Mesenchymal stem cell (in vitro differentiated cells and primary cell): ENCODE measurements at regions not wholly inside any gene's neighbourhood (a gene's known extent, or its start where the extent isn't known, plus 50 kb on each side); places are given as distances from the start of the nearest gene placed in this dataset.
A peak's percentile ranks its signal among the peaks of the same experiment; 100 is the strongest.

Experiments used
- DNase-seq: peaks from one replicate; pipeline ENCODE4 v3.0.0-alpha.2; 2013
- H2AFZ ChIP-seq: one replicate; pipeline ENCODE4 v1.6.1; 2013; ENCODE audit warnings: low read depth, mild to moderate bottlenecking, control low read depth, inconsistent platforms, low read length, moderate library complexity
- H2AK5ac ChIP-seq: 2 replicates; pipeline ENCODE4 v1.6.1; 2013; ENCODE audit warnings: low read length, moderate library complexity, mild to moderate bottlenecking, inconsistent platforms; ENCODE audit not compliant: severe bottlenecking
- H2BK120ac ChIP-seq: one replicate; pipeline ENCODE4 v1.6.1; 2013; ENCODE audit warnings: low read depth, mild to moderate bottlenecking, inconsistent platforms, low read length, moderate library complexity
- H2BK12ac ChIP-seq, 2 experiments: one replicate each; pipeline ENCODE4 v1.6.1; 2013; ENCODE audit warnings: inconsistent platforms in 2 of 2, low read length in 2 of 2, mild to moderate bottlenecking in 2 of 2, moderate library complexity in 2 of 2, control low read depth in 1 of 2
- H2BK15ac ChIP-seq: one replicate; pipeline ENCODE4 v1.6.1; 2013; ENCODE audit warnings: mild to moderate bottlenecking, low read depth, inconsistent platforms; ENCODE audit not compliant: poor library complexity, severe bottlenecking
- H2BK5ac ChIP-seq: 2 replicates; pipeline ENCODE4 v1.6.1; 2013; ENCODE audit warnings: low read depth, mild to moderate bottlenecking, low read length, control low read depth, inconsistent platforms; ENCODE audit not compliant: poor library complexity, severe bottlenecking
- H3K14ac ChIP-seq, 2 experiments: one replicate each; pipeline ENCODE4 v1.6.1; 2013; ENCODE audit warnings: inconsistent platforms in 2 of 2, low read length in 2 of 2, control low read depth in 1 of 2, mild to moderate bottlenecking in 1 of 2, moderate library complexity in 1 of 2
- H3K18ac ChIP-seq, 2 experiments: one replicate each; pipeline ENCODE4 v1.6.1; 2013; ENCODE audit warnings: inconsistent platforms in 2 of 2, low read length in 2 of 2, control low read depth in 1 of 2, low read depth in 1 of 2, mild to moderate bottlenecking in 1 of 2
- H3K23ac ChIP-seq, 2 experiments: one replicate each; pipeline ENCODE4 v1.6.1; 2013; ENCODE audit warnings: inconsistent platforms in 2 of 2, low read length in 2 of 2, mild to moderate bottlenecking in 2 of 2, moderate library complexity in 2 of 2, control low read depth in 1 of 2
- H3K27ac ChIP-seq: 2 replicates; pipeline ENCODE4 v1.5.1; 2013; ENCODE audit warnings: mild to moderate bottlenecking, moderate library complexity, low read length, control low read depth, inconsistent platforms; ENCODE audit not compliant: poor library complexity, severe bottlenecking
- H3K27me3 ChIP-seq, 2 experiments: 2 replicates each; pipeline versions ENCODE4 v1.6.1 to v1.7.0; 2013; ENCODE audit warnings: low read length in 2 of 2, mild to moderate bottlenecking in 2 of 2, moderate library complexity in 2 of 2, control low read depth in 1 of 2, inconsistent platforms in 1 of 2; ENCODE audit not compliant: control insufficient read depth in 1 of 2, insufficient read depth in 1 of 2
- H3K36me3 ChIP-seq, 2 experiments: 2 replicates each; pipeline versions ENCODE4 v1.6.1 to v1.7.0; 2013; ENCODE audit warnings: low read length in 2 of 2, control low read depth in 1 of 2, inconsistent platforms in 1 of 2, low read depth in 1 of 2, mild to moderate bottlenecking in 1 of 2; ENCODE audit not compliant: insufficient read depth in 2 of 2, control insufficient read depth in 1 of 2
- H3K4ac ChIP-seq, 2 experiments: one replicate each; pipeline ENCODE4 v1.6.1; 2013; ENCODE audit warnings: inconsistent platforms in 2 of 2, low read length in 2 of 2, mild to moderate bottlenecking in 2 of 2, moderate library complexity in 2 of 2, control low read depth in 1 of 2, low read depth in 1 of 2
- H3K4me1 ChIP-seq: 2 replicates; pipeline ENCODE4 v1.6.1; 2013; ENCODE audit warnings: low read depth, low read length, control low read depth; ENCODE audit not compliant: control insufficient read depth, insufficient read depth
- H3K4me2 ChIP-seq: 2 replicates; pipeline ENCODE4 v1.6.1; 2013; ENCODE audit warnings: low read length, mild to moderate bottlenecking, inconsistent platforms; ENCODE audit not compliant: poor library complexity, severe bottlenecking
- H3K4me3 ChIP-seq, 2 experiments: 2 replicates each; pipeline versions ENCODE4 v1.5.1 to v1.7.0; 2013; ENCODE audit warnings: low read length in 2 of 2, mild to moderate bottlenecking in 2 of 2, control low read depth in 1 of 2, low read depth in 1 of 2; ENCODE audit not compliant: insufficient read depth in 1 of 2
- H3K79me1 ChIP-seq: replicated peaks from 2 replicates; pipeline ENCODE4 v1.6.1; 2013; ENCODE audit warnings: mild to moderate bottlenecking, control low read depth, low read length, inconsistent platforms; ENCODE audit not compliant: poor library complexity, severe bottlenecking
- H3K9ac ChIP-seq: 2 replicates; pipeline ENCODE4 v1.7.0; 2013; ENCODE audit warnings: mild to moderate bottlenecking, low read length, moderate library complexity
- H3K9me3 ChIP-seq: 2 replicates; pipeline ENCODE4 v1.7.0; 2013; ENCODE audit warnings: mild to moderate bottlenecking, low read length; ENCODE audit not compliant: control insufficient read depth
- H4K8ac ChIP-seq: one replicate; pipeline ENCODE4 v1.6.1; 2013; ENCODE audit warnings: inconsistent platforms, mild to moderate bottlenecking, low read length, moderate library complexity
- H4K91ac ChIP-seq: one replicate; pipeline ENCODE4 v1.6.1; 2013; ENCODE audit warnings: mild to moderate bottlenecking, low read length, inconsistent platforms
- WGBS: methylation state at CpG from one replicate; pipeline ENCODE4 v1.1.7; 2013; ENCODE audit warnings: mixed read lengths; 5-methylcytosine and 5-hydroxymethylcytosine counted together

GRCh38 chr2:129381789-129382188, 597.7 kb upstream of the RAB6C start:
- no peaks in the 10 kb centered on the region for H3K9me3 ChIP-seq
- H2BK120ac ChIP-seq = no peak overlapping the region
- no peak overlapping the region for H3K23ac ChIP-seq
- DNase-seq = no peak
- H2AK5ac ChIP-seq = no peak overlapping the region
- H4K91ac ChIP-seq = no peak overlapping the region
- H3K36me3 ChIP-seq = no peaks in the 10 kb centered on the region
- no peak overlapping the region for H2BK5ac ChIP-seq
- H3K4ac ChIP-seq = no peak overlapping the region
- no peak overlapping the region for H2BK12ac ChIP-seq
- H3K18ac ChIP-seq = no peak overlapping the region
- H3K27ac ChIP-seq = no peak overlapping the region
- no peak overlapping the region for H2BK15ac ChIP-seq
- H3K27me3 ChIP-seq = peaks cover 0 to 6% of the 10 kb centered on the region in 2 experiments
- no peak overlapping the region for H3K4me2 ChIP-seq
- H3K4me1 ChIP-seq = no peaks in the 10 kb centered on the region
- H3K79me1 ChIP-seq = no peaks in the 10 kb centered on the region
- no peak overlapping the region for H3K4me3 ChIP-seq
- no peak overlapping the region for H3K9ac ChIP-seq
- H4K8ac ChIP-seq = no peak overlapping the region
- H3K14ac ChIP-seq = no peak overlapping the region
- no peak overlapping the region for H2AFZ ChIP-seq

GRCh38 chr2:129388870-129389269, 590.6 kb upstream of the RAB6C start:
- no peak for DNase-seq
- no peak overlapping the region for H3K4me3 ChIP-seq
- no peaks in the 10 kb centered on the region for H3K9me3 ChIP-seq
- whole genome bisulfite sequencing = 47% methylated on average over 2 of the region's 2 CpGs
- H4K91ac ChIP-seq = no peak overlapping the region
- no peaks in the 10 kb centered on the region for H3K27me3 ChIP-seq
- H2BK15ac ChIP-seq = no peak overlapping the region
- H3K9ac ChIP-seq = no peak overlapping the region
- no peak overlapping the region for H2BK120ac ChIP-seq
- no peak overlapping the region for H2AFZ ChIP-seq
- no peak overlapping the region for H3K4me2 ChIP-seq
- H3K4ac ChIP-seq = no peak overlapping the region
- no peak overlapping the region for H2BK12ac ChIP-seq
- no peak overlapping the region for H3K18ac ChIP-seq
- no peak overlapping the region for H2AK5ac ChIP-seq
- no peaks in the 10 kb centered on the region for H3K36me3 ChIP-seq
- no peak overlapping the region for H3K14ac ChIP-seq
- no peaks in the 10 kb centered on the region for H3K4me1 ChIP-seq
- no peaks in the 10 kb centered on the region for H3K79me1 ChIP-seq
- no peak overlapping the region for H3K27ac ChIP-seq
- no peak overlapping the region for H3K23ac ChIP-seq
- H2BK5ac ChIP-seq = no peak overlapping the region
- no peak overlapping the region for H4K8ac ChIP-seq

DNA sequence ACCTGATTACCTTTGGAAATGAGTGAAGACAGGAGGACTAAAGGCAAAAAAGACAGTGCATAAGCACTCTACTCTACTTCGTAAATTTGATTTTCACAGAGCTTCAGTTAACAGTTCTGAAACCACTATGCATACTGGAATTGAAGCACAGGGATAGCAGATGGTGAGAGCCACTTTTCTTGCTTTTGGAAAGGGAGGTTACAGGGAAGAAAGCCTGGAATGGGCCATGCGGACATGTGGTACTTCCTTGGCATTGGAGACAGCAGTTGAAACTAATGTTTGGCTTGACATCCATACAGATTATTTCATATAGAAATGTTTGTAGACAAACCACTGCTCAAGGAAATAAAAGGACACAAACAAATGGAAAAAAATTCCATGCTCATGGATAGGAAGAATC, 585.6 kb upstream of the RAB6C start:
- WGBS = 67% methylated on average over 1 of the region's 2 CpGs
- Histone ChIP-seq H3K9ac (no peak overlapping the region), H3K4me3 (no peak overlapping the region)

DNA sequence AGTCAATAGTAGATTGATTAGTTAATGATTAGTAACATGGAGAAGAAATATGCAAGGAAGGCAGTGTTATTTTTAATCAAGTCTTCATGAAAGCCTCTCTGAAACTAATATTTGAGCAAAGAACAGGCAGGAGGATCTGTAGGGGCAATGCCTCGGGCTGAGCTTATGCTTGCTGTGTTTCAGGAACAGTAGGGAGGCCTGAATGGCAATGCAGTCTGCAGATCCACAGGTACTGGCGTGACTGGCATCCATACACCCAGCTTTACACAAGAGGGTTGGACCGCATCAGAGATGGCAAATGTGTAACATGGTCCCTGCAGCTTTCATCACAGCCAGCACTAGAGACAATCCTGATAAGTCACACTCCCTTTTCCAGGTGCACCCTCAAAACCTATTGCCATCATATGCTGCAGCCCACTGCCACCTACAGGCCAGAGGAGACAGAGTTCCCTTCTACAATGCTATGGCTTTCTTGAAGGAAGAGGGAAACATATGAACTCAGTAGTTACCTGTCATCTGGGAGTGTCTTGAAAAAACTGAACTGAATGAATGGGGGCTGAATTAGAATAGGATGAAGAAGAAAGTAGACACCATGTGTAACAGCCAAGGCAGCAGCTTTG, 582.4 kb upstream of the RAB6C start:
- Histone ChIP-seq H3K4me2 (no peak overlapping the region), H3K9me3 (no peaks in the 10 kb centered on the region), H2BK12ac (no peak overlapping the region), H3K4me1 (no peaks in the 10 kb centered on the region), H3K18ac (no peak overlapping the region), H3K9ac (no peak overlapping the region), H2AFZ (no peak overlapping the region), H3K23ac (no peak overlapping the region), H4K91ac (no peak overlapping the region), H2BK5ac (no peak overlapping the region), H2AK5ac (no peak overlapping the region), H4K8ac (no peak overlapping the region), H3K14ac (no peak overlapping the region), H3K79me1 (no peaks in the 10 kb centered on the region), H3K4ac (no peak overlapping the region), H3K4me3 (no peak overlapping the region), H2BK120ac (no peak overlapping the region), H2BK15ac (no peak overlapping the region), H3K27ac (no peak overlapping the region), H3K27me3 (peaks cover 0 to 7% of the 10 kb centered on the region in 2 experiments), H3K36me3 (no peaks in the 10 kb centered on the region)
- 47% methylated on average over 3 of the region's 3 CpGs for WGBS
- peak; percentile 15 for DNase-seq

More for the DNA sequence above, 585.6 kb upstream of the RAB6C start:
- Histone ChIP-seq H3K79me1 (no peaks in the 10 kb centered on the region), H3K36me3 (no peaks in the 10 kb centered on the region), H2AFZ (no peak overlapping the region), H3K4ac (no peak overlapping the region), H3K4me1 (no peaks in the 10 kb centered on the region), H4K91ac (no peak overlapping the region), H2BK120ac (no peak overlapping the region), H3K23ac (no peak overlapping the region), H2BK5ac (no peak overlapping the region), H3K18ac (no peak overlapping the region), H3K9me3 (no peaks in the 10 kb centered on the region), H3K27ac (no peak overlapping the region), H2BK12ac (no peak overlapping the region), H3K14ac (no peak overlapping the region), H2AK5ac (no peak overlapping the region), H2BK15ac (no peak overlapping the region), H3K27me3 (no peaks in the 10 kb centered on the region), H3K4me2 (no peak overlapping the region), H4K8ac (no peak overlapping the region)
- DNase-seq = no peak
